HEK293 (cell line): ENCODE measurements at regions not wholly inside any gene's neighbourhood (a gene's known extent, or its start where the extent isn't known, plus 50 kb on each side); places are given as distances from the start of the nearest gene placed in this dataset.

Experiments used
- CTCF ChIA-PET: fragments of 350-600 bp; formaldehyde crosslinking; extraction: SDS; loops from one replicate; lab custom pipeline; 2021; ENCODE audit warnings: antibody characterized with exemption; lab: Yijun Ruan, JAX
- POLR2A ChIA-PET: fragments of 300-600 bp; formaldehyde crosslinking; extraction: SDS; loops from one replicate; lab custom pipeline; 2020; ENCODE audit warnings: antibody characterized with exemption, inconsistent platforms; lab: Yijun Ruan, JAX
- H3K27ac ChIP-seq: fragments of 200-500 bp; sonication (Bioruptor generic); 2 replicates; pipeline ENCODE4 v1.5.1; 2014; ENCODE audit warnings: low read depth, low read length, control low read depth, inconsistent platforms; ENCODE audit errors: extremely low read depth
- H3K36me3 ChIP-seq, 2 experiments: fragments of 200-500 bp in 1 of 2; sonication (Bioruptor generic) in 1 of 2; 1 replicate in 1 of 2; 2 replicates in 1 of 2; pipeline ENCODE4 v1.5.1; 2014 to 2017; ENCODE audit warnings: inconsistent platforms in 2 of 2, low read length in 2 of 2; ENCODE audit not compliant: control insufficient read depth in 2 of 2, insufficient read depth in 1 of 2
- H3K4me1 ChIP-seq: fragments of 200-500 bp; sonication (Bioruptor generic); 2 replicates; pipeline ENCODE4 v1.5.1; 2014; ENCODE audit warnings: mild to moderate bottlenecking, low read length, inconsistent platforms; ENCODE audit not compliant: control insufficient read depth, insufficient read depth
- H3K4me3 ChIP-seq: 2 replicates; pipeline ENCODE4 v1.5.1; 2011; ENCODE audit warnings: low read depth, mild to moderate bottlenecking, control low read depth, low read length, moderate library complexity
- H3K9me3 ChIP-seq: fragments of 200-500 bp; sonication (Bioruptor generic); 2 replicates; pipeline ENCODE4 v1.5.1; 2014; ENCODE audit warnings: low read depth, low read length, inconsistent platforms; ENCODE audit not compliant: control insufficient read depth, insufficient read depth
- BCL11B ChIP-seq: fragments of 450-650 bp; formaldehyde crosslinking; IDR thresholded peaks from 2 replicates; pipeline ENCODE4 v1.5.1; 2016; ENCODE audit warnings: low read depth, missing biosample characterization, missing genetic modification characterization
- KLF10 ChIP-seq: fragments of 450-650 bp; IDR thresholded peaks from 2 replicates; pipeline ENCODE4 v1.5.1; 2018; ENCODE audit warnings: missing biosample characterization, mild to moderate bottlenecking, missing genetic modification characterization
- KLF8 ChIP-seq: fragments of 450-650 bp; formaldehyde crosslinking; IDR thresholded peaks from 2 replicates; pipeline ENCODE4 v1.5.1; 2016; ENCODE audit warnings: missing biosample characterization, missing genetic modification characterization
- MZF1 ChIP-seq: fragments of 450-650 bp; formaldehyde crosslinking; IDR thresholded peaks from 2 replicates; pipeline ENCODE4 v1.5.1; 2017; ENCODE audit warnings: missing biosample characterization, missing genetic modification characterization, borderline replicate concordance
- OVOL3 ChIP-seq: fragments of 450-650 bp; formaldehyde crosslinking; IDR thresholded peaks from 2 replicates; pipeline ENCODE4 v1.5.1; 2016; ENCODE audit warnings: missing biosample characterization, missing genetic modification characterization
- PRDM1 ChIP-seq: fragments of 450-650 bp; formaldehyde crosslinking; IDR thresholded peaks from 2 replicates; pipeline ENCODE4; 2016; ENCODE audit warnings: missing biosample characterization, missing genetic modification characterization
- YY2 ChIP-seq: fragments of 450-650 bp; formaldehyde crosslinking; IDR thresholded peaks from 2 replicates; pipeline ENCODE4 v1.5.1; 2016; ENCODE audit warnings: missing biosample characterization, missing genetic modification characterization
- ZBTB21 ChIP-seq: fragments of 450-650 bp; formaldehyde crosslinking; IDR thresholded peaks from 2 replicates; pipeline ENCODE4 v1.5.1; 2017; ENCODE audit warnings: missing biosample characterization, missing genetic modification characterization
- ZBTB8A ChIP-seq: fragments of 450-650 bp; formaldehyde crosslinking; IDR thresholded peaks from 2 replicates; pipeline ENCODE4 v1.5.1; 2016; ENCODE audit warnings: missing biosample characterization, missing genetic modification characterization
- ZFP41 ChIP-seq: fragments of 450-650 bp; formaldehyde crosslinking; IDR thresholded peaks from 2 replicates; pipeline ENCODE4 v1.5.1; 2016; ENCODE audit warnings: missing biosample characterization, missing genetic modification characterization, borderline replicate concordance
- ZNF114 ChIP-seq: fragments of 450-650 bp; formaldehyde crosslinking; IDR thresholded peaks from 2 replicates; pipeline ENCODE4 v1.5.0; 2017; ENCODE audit warnings: missing biosample characterization, missing genetic modification characterization
- ZNF121 ChIP-seq: fragments of 450-650 bp; formaldehyde crosslinking; IDR thresholded peaks from 2 replicates; pipeline ENCODE4 v1.5.1; 2016; ENCODE audit warnings: missing biosample characterization, missing genetic modification characterization
- ZNF133 ChIP-seq: fragments of 450-650 bp; formaldehyde crosslinking; IDR thresholded peaks from 2 replicates; pipeline ENCODE4 v1.5.1; 2016; ENCODE audit warnings: missing biosample characterization, missing genetic modification characterization
- ZNF214 ChIP-seq: fragments of 450-650 bp; formaldehyde crosslinking; IDR thresholded peaks from 2 replicates; pipeline ENCODE4 v1.5.1; 2017; ENCODE audit warnings: missing biosample characterization, mild to moderate bottlenecking, missing genetic modification characterization, borderline replicate concordance
- ZNF335 ChIP-seq: fragments of 450-650 bp; formaldehyde crosslinking; conservative IDR thresholded peaks from 2 replicates; pipeline ENCODE4 v1.5.1; 2016; ENCODE audit warnings: missing biosample characterization, missing genetic modification characterization
- ZNF391 ChIP-seq: fragments of 450-650 bp; formaldehyde crosslinking; IDR thresholded peaks from 2 replicates; pipeline ENCODE4 v1.5.1; 2016; ENCODE audit warnings: low read depth, missing biosample characterization, missing genetic modification characterization, borderline replicate concordance
- ZNF433 ChIP-seq: fragments of 450-650 bp; formaldehyde crosslinking; IDR thresholded peaks from 2 replicates; pipeline ENCODE4 v1.5.1; 2016; ENCODE audit warnings: missing biosample characterization, missing genetic modification characterization, low read depth
- ZNF596 ChIP-seq: fragments of 450-650 bp; IDR thresholded peaks from 2 replicates; pipeline ENCODE4 v1.5.0; 2018; ENCODE audit warnings: missing biosample characterization, mild to moderate bottlenecking, missing genetic modification characterization, moderate library complexity
- ZNF692 ChIP-seq: fragments of 450-650 bp; formaldehyde crosslinking; IDR thresholded peaks from 2 replicates; pipeline ENCODE4 v1.5.1; 2016; ENCODE audit warnings: missing biosample characterization, missing genetic modification characterization
- ZNF701 ChIP-seq: fragments of 450-650 bp; formaldehyde crosslinking; IDR thresholded peaks from 2 replicates; pipeline ENCODE4 v1.5.1; 2016; ENCODE audit warnings: missing biosample characterization, missing genetic modification characterization
- ZNF777 ChIP-seq: fragments of 450-650 bp; formaldehyde crosslinking; IDR thresholded peaks from 2 replicates; pipeline ENCODE4 v1.5.1; 2017; ENCODE audit warnings: missing biosample characterization, missing genetic modification characterization, borderline replicate concordance
- TF ChIP-seq, protein P1 (sequence below): fragments of 450-650 bp; formaldehyde crosslinking; IDR thresholded peaks from 2 replicates; pipeline ENCODE4 v1.5.1; 2016; ENCODE audit warnings: missing biosample characterization, missing genetic modification characterization, borderline replicate concordance
- TF ChIP-seq, protein P2 (sequence below): fragments of 450-650 bp; formaldehyde crosslinking; IDR thresholded peaks from 2 replicates; pipeline ENCODE4 v1.5.1; 2016; ENCODE audit warnings: missing biosample characterization, missing genetic modification characterization

- TF ChIP-seq ZNF777 (tag by site-specific recombination) (no peak), YY2 (no peak), ZNF391 (no peak), ZBTB8A (tag by site-specific recombination) (no peak), BCL11B (tag by site-specific recombination) (no peak), OVOL3 (tag by site-specific recombination) (no peak), ZNF133 (no peak)
- no peak overlapping the region for H3K4me3 ChIP-seq
- H3K4me1 ChIP-seq = no peaks in the 10 kb centered on the region
- H3K27ac ChIP-seq = no peak overlapping the region
- ChIA-PET POLR2A (no interaction called here), CTCF (interaction anchor here (1.2 kb wide), 1 partner anchor 22 kb away, joined by 3 read pairs; no protein-coding TSS in a partner anchor)
- no peaks in the 10 kb centered on the region for H3K36me3 ChIP-seq
- no peaks in the 10 kb centered on the region for H3K9me3 ChIP-seq
Observed at GRCh38 chr4:83793481-83793880, 257.6 kb downstream of the GPAT3 start.

GRCh38 chr4:83785891-83786290, 250.0 kb downstream of the GPAT3 start:
- POLR2A ChIA-PET = no interaction called here
- no peak overlapping the region for H3K27ac ChIP-seq
- CTCF ChIA-PET = interaction anchor here (0.6 to 0.9 kb wide), 2 partner anchors 144 to 666 kb away, joined by 3 to 4 read pairs; no protein-coding TSS in a partner anchor
- no peaks in the 10 kb centered on the region for H3K4me1 ChIP-seq
- no peak for TF ChIP-seq ZNF335
- no peak for TF ChIP-seq ZNF121 (tag by site-specific recombination)
- no peak for TF ChIP-seq KLF8 (tag by site-specific recombination)
- no peak for TF ChIP-seq ZNF596 (tag by site-specific recombination)
- TF ChIP-seq ZNF433 (tag by site-specific recombination) = no peak
- no peak for TF ChIP-seq ZNF701 (tag by site-specific recombination)
- no peak for TF ChIP-seq ZBTB21 (tag by site-specific recombination)
- no peak overlapping the region for H3K4me3 ChIP-seq
- H3K9me3 ChIP-seq = no peaks in the 10 kb centered on the region
- no peaks in the 10 kb centered on the region for H3K36me3 ChIP-seq

DNA sequence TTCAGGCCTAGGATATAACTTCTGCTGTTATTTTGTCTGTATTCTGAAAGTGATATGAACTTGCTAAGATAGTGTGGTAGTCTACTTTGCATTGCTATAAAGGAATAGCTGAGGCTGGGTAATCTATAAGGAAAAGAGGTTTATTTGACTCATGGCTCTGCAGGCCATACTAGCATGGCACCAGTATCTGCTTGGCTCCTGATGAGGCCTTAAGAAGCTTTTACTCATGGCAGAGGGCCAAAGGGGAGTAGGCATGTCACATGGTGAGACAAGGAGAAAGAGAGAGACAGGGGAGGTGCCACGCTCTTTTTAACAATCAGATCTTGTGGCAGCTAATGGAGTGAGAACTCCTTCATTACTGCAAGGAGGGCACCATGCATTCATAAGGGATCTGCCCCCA, 247.3 kb downstream of the GPAT3 start:
- CTCF ChIA-PET = no interaction called here
- H3K4me3 ChIP-seq = no peak overlapping the region
- no peak for TF ChIP-seq ZNF692 (tag by site-specific recombination)
- no peak for TF ChIP-seq ZFP41 (tag by site-specific recombination)
- TF ChIP-seq KLF10 (tag by site-specific recombination) = no peak
- TF ChIP-seq, protein P1, sequence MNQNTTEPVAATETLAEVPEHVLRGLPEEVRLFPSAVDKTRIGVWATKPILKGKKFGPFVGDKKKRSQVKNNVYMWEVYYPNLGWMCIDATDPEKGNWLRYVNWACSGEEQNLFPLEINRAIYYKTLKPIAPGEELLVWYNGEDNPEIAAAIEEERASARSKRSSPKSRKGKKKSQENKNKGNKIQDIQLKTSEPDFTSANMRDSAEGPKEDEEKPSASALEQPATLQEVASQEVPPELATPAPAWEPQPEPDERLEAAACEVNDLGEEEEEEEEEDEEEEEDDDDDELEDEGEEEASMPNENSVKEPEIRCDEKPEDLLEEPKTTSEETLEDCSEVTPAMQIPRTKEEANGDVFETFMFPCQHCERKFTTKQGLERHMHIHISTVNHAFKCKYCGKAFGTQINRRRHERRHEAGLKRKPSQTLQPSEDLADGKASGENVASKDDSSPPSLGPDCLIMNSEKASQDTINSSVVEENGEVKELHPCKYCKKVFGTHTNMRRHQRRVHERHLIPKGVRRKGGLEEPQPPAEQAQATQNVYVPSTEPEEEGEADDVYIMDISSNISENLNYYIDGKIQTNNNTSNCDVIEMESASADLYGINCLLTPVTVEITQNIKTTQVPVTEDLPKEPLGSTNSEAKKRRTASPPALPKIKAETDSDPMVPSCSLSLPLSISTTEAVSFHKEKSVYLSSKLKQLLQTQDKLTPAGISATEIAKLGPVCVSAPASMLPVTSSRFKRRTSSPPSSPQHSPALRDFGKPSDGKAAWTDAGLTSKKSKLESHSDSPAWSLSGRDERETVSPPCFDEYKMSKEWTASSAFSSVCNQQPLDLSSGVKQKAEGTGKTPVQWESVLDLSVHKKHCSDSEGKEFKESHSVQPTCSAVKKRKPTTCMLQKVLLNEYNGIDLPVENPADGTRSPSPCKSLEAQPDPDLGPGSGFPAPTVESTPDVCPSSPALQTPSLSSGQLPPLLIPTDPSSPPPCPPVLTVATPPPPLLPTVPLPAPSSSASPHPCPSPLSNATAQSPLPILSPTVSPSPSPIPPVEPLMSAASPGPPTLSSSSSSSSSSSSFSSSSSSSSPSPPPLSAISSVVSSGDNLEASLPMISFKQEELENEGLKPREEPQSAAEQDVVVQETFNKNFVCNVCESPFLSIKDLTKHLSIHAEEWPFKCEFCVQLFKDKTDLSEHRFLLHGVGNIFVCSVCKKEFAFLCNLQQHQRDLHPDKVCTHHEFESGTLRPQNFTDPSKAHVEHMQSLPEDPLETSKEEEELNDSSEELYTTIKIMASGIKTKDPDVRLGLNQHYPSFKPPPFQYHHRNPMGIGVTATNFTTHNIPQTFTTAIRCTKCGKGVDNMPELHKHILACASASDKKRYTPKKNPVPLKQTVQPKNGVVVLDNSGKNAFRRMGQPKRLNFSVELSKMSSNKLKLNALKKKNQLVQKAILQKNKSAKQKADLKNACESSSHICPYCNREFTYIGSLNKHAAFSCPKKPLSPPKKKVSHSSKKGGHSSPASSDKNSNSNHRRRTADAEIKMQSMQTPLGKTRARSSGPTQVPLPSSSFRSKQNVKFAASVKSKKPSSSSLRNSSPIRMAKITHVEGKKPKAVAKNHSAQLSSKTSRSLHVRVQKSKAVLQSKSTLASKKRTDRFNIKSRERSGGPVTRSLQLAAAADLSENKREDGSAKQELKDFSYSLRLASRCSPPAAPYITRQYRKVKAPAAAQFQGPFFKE (tag by site-specific recombination) = no peak
- TF ChIP-seq ZNF114 (tag by site-specific recombination) = no peak
- no peak for TF ChIP-seq PRDM1 (tag by site-specific recombination)
- TF ChIP-seq ZNF777 (tag by site-specific recombination) = no peak
- no peak for TF ChIP-seq MZF1 (tag by site-specific recombination)
- TF ChIP-seq, protein P2, sequence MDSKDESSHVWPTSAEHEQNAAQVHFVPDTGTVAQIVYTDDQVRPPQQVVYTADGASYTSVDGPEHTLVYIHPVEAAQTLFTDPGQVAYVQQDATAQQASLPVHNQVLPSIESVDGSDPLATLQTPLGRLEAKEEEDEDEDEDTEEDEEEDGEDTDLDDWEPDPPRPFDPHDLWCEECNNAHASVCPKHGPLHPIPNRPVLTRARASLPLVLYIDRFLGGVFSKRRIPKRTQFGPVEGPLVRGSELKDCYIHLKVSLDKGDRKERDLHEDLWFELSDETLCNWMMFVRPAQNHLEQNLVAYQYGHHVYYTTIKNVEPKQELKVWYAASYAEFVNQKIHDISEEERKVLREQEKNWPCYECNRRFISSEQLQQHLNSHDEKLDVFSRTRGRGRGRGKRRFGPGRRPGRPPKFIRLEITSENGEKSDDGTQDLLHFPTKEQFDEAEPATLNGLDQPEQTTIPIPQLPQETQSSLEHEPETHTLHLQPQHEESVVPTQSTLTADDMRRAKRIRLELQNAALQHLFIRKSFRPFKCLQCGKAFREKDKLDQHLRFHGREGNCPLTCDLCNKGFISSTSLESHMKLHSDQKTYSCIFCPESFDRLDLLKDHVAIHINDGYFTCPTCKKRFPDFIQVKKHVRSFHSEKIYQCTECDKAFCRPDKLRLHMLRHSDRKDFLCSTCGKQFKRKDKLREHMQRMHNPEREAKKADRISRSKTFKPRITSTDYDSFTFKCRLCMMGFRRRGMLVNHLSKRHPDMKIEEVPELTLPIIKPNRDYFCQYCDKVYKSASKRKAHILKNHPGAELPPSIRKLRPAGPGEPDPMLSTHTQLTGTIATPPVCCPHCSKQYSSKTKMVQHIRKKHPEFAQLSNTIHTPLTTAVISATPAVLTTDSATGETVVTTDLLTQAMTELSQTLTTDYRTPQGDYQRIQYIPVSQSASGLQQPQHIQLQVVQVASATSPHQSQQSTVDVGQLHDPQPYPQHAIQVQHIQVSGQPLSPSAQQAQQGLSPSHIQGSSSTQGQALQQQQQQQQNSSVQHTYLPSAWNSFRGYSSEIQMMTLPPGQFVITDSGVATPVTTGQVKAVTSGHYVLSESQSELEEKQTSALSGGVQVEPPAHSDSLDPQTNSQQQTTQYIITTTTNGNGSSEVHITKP (tag by site-specific recombination) = no peak
- TF ChIP-seq ZNF214 (tag by site-specific recombination) = no peak
- no peak for TF ChIP-seq BCL11B (tag by site-specific recombination)

More for the DNA sequence above, 247.3 kb downstream of the GPAT3 start:
- POLR2A ChIA-PET = no interaction called here
- H3K9me3 ChIP-seq = no peaks in the 10 kb centered on the region
- H3K36me3 ChIP-seq = no peaks in the 10 kb centered on the region
- H3K27ac ChIP-seq = no peak overlapping the region
- H3K4me1 ChIP-seq = no peaks in the 10 kb centered on the region
